ENCODE measurements at regions not wholly inside any gene's neighbourhood (a gene's known extent, or its start where the extent isn't known, plus 50 kb on each side); places are given as distances from the start of the nearest gene placed in this dataset.

GRCh38 chr3:191133359-191133758, 65.7 kb upstream of the OSTN start:
- TF ChIP-seq CTCF (IDR thresholded peaks at IDR 0.05; ENCODE audit: low read length) (no peak), EZH2phosphoT487 (IDR thresholded peaks at IDR 0.05; ENCODE audit: low read length) (no peak), EZH2 (optimal IDR thresholded peaks at IDR 0.05; ENCODE audit: low read depth, low read length) (no peak)
